Left ventricle myocardium inferior (tissue), 1 donor: ENCODE measurements at regions not wholly inside any gene's neighbourhood (a gene's known extent, or its start where the extent isn't known, plus 50 kb on each side); places are given as distances from the start of the nearest gene placed in this dataset.

Experiments
- DNase-seq: peaks from one replicate; pipeline ENCODE4 v3.0.0-alpha.2; 2020
- H3K27ac ChIP-seq: fragments of 200-600 bp; replicated peaks from 2 replicates; pipeline ENCODE4 v1.8.0; 2021
- H3K27me3 ChIP-seq: fragments of 200-600 bp; 2 replicates; pipeline ENCODE4 v1.8.0; 2021; ENCODE audit warnings: low read depth
- H3K36me3 ChIP-seq: fragments of 200-600 bp; 2 replicates; pipeline ENCODE4 v1.8.0; 2021
- H3K4me1 ChIP-seq: fragments of 200-600 bp; 2 replicates; pipeline ENCODE4 v1.8.0; 2021
- H3K4me3 ChIP-seq: fragments of 200-600 bp; 2 replicates; pipeline ENCODE4 v1.8.0; 2021; ENCODE audit warnings: mild to moderate bottlenecking, moderate library complexity
- H3K9me3 ChIP-seq: fragments of 200-600 bp; replicated peaks from 2 replicates; pipeline ENCODE4 v1.8.0; 2021
- intact Hi-C: fragments of 100-400 bp; cut with micrococcal nuclease; formaldehyde crosslinking; loops from one replicate; pipeline ENCODE4 v1.11.0; 2022
- TF ChIP-seq, protein P1 (sequence below): fragments of 200-600 bp; IDR thresholded peaks from 2 replicates; pipeline ENCODE4 v1.8.0; 2021; ENCODE audit warnings: antibody characterized with exemption, mild to moderate bottlenecking, borderline replicate concordance
- donor health status: DM: no; HTN: yes; CAD: no; lungs with severe emphysema.

DNA sequence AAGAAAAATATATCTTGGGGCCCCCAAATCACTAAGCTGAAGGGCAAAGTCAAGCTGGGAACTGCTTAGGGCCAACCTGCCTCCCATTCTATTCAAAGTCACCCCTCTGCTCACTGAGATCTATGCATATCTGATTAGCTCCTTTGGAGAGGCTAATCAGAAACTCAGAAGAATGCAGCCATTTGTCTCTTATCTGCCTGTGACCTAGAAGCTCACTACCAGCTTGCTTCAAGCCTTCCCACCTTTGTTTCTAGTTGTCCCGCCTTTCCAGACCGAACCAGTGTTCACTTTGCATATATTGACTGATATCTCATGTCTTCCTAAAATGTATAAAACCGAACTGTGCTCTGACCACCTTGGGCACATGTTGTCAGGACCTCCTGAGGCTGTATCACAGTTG, 479.4 kb downstream of the METTL4 start:
- no peak for DNase-seq
- intact Hi-C loops: no loop called here
- no peak overlapping the region for H3K27ac ChIP-seq
- TF ChIP-seq, protein P1, sequence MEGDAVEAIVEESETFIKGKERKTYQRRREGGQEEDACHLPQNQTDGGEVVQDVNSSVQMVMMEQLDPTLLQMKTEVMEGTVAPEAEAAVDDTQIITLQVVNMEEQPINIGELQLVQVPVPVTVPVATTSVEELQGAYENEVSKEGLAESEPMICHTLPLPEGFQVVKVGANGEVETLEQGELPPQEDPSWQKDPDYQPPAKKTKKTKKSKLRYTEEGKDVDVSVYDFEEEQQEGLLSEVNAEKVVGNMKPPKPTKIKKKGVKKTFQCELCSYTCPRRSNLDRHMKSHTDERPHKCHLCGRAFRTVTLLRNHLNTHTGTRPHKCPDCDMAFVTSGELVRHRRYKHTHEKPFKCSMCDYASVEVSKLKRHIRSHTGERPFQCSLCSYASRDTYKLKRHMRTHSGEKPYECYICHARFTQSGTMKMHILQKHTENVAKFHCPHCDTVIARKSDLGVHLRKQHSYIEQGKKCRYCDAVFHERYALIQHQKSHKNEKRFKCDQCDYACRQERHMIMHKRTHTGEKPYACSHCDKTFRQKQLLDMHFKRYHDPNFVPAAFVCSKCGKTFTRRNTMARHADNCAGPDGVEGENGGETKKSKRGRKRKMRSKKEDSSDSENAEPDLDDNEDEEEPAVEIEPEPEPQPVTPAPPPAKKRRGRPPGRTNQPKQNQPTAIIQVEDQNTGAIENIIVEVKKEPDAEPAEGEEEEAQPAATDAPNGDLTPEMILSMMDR: no peak
- no peaks in the 10 kb centered on the region for H3K36me3 ChIP-seq
- no peak overlapping the region for H3K4me3 ChIP-seq
- no peaks in the 10 kb centered on the region for H3K27me3 ChIP-seq
- peaks cover 7% of the 10 kb centered on the region for H3K4me1 ChIP-seq
- H3K9me3 ChIP-seq: no peaks in the 10 kb centered on the region

- intact Hi-C loops: no loop called here
Measured at GRCh38 chr18:2096551-2096950, 474.8 kb downstream of the METTL4 start.

DNA sequence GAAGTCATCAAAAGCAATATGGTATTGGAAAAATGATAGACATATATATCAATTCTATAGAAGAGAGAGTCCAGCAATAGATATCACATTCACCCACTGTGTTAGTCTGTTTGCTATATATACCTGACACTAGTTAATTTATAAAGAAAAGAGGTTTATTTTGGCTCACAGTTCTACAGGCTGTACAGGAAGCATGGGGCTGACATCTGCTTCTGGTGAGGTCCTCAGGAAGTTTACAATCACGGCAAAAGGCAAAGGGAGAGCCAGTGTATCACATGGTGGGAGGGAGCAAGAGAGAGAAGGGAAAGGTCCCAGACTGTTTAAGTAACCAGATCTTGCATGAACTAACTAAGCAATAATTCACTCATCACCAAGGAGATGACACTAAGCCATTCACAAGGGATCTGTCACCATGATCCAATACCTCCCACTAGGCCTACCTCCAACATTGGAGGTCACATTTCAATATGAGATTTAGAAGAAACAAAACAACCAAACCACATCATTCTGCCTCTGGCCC, 470.6 kb downstream of the METTL4 start:
- intact Hi-C loops: loop anchor here (10.0 kb wide), 2 partner anchors 124 to 444 kb away; no protein-coding TSS in a partner anchor
- Histone ChIP-seq H3K4me3 (no peak overlapping the region), H3K27me3 (no peaks in the 10 kb centered on the region)

More at GRCh38 chr18:2096551-2096950, 474.8 kb downstream of the METTL4 start:
- H3K27ac ChIP-seq: no peak overlapping the region
- no peak for DNase-seq
- H3K27me3 ChIP-seq: no peaks in the 10 kb centered on the region
- H3K9me3 ChIP-seq: peaks cover 8% of the 10 kb centered on the region
- TF ChIP-seq, protein P1: no peak
- no peaks in the 10 kb centered on the region for H3K4me1 ChIP-seq
- no peaks in the 10 kb centered on the region for H3K36me3 ChIP-seq
- H3K4me3 ChIP-seq: no peak overlapping the region

DNA sequence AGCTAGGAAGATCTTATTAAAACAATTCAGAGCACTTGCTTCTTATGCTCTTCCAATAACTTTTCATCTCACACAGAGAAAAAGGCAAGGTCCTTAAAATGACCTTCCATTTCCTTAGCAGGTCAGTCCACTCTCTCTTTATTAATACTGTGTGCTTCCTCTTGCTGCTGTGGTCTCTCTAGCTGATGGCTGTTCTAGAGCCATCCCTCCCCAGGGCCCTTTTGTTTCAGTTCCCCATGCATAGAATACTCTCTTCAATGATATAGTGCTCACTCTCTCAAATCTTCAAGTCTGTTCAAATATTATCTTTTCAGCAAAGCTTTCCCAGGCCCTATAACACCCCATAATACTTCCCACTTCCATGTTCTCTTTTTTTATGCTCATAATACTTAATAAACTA, 469.3 kb downstream of the METTL4 start:
- intact Hi-C loops: loop anchor here (10.0 kb wide), 2 partner anchors 123 to 443 kb away; no protein-coding TSS in a partner anchor
- no peak overlapping the region for H3K27ac ChIP-seq
- no peaks in the 10 kb centered on the region for H3K4me1 ChIP-seq
- no peak for DNase-seq
- TF ChIP-seq, protein P1: no peak
- H3K9me3 ChIP-seq: peaks cover 8% of the 10 kb centered on the region
- no peaks in the 10 kb centered on the region for H3K27me3 ChIP-seq
- H3K4me3 ChIP-seq: no peak overlapping the region
- H3K36me3 ChIP-seq: no peaks in the 10 kb centered on the region

More for the DNA sequence above, 470.6 kb downstream of the METTL4 start:
- DNase-seq: no peak
- Histone ChIP-seq H3K27ac (no peak overlapping the region), H3K9me3 (peaks cover 8% of the 10 kb centered on the region), H3K4me1 (no peaks in the 10 kb centered on the region), H3K36me3 (no peaks in the 10 kb centered on the region)
- TF ChIP-seq, protein P1: no peak

GRCh38 chr18:2103299-2103698, 468.0 kb downstream of the METTL4 start:
- no peaks in the 10 kb centered on the region for H3K27me3 ChIP-seq
- no peak for DNase-seq
- no peak overlapping the region for H3K4me3 ChIP-seq
- no peaks in the 10 kb centered on the region for H3K36me3 ChIP-seq
- TF ChIP-seq, protein P1: no peak
- peaks cover 8% of the 10 kb centered on the region for H3K9me3 ChIP-seq
- H3K4me1 ChIP-seq: no peaks in the 10 kb centered on the region
- no peak overlapping the region for H3K27ac ChIP-seq
- intact Hi-C loops: loop anchor here (10.0 kb wide), 2 partner anchors 122 to 442 kb away; no protein-coding TSS in a partner anchor
